Keratinocyte (primary cell): ENCODE measurements at regions not wholly inside any gene's neighbourhood (a gene's known extent, or its start where the extent isn't known, plus 50 kb on each side); places are given as distances from the start of the nearest gene placed in this dataset.

ENCODE experiments used
- DNase-seq: peaks from one replicate; pipeline ENCODE4 v3.0.0-alpha.2; 2011; ENCODE audit warnings: low read depth, missing footprints, low spot score
- FAIRE-seq: peaks from 2 replicates; lab custom pipeline; 2011; peaks lifted over from hg19 to GRCh38; lab: Jason Lieb, UNC
- H2AFZ ChIP-seq: 2 replicates; pipeline ENCODE4 v1.6.0; 2012; ENCODE audit warnings: low read length, control low read depth, inconsistent platforms; ENCODE audit not compliant: control insufficient read depth
- H3K27ac ChIP-seq: 2 replicates; pipeline ENCODE4 v1.5.1; 2011; ENCODE audit warnings: low read length; ENCODE audit not compliant: control insufficient read depth, insufficient read depth
- H3K27me3 ChIP-seq: 3 replicates; pipeline ENCODE4 v1.6.0; 2011; ENCODE audit warnings: low read length; ENCODE audit not compliant: control insufficient read depth, insufficient read depth; ENCODE audit errors: extremely low read depth
- H3K36me3 ChIP-seq, 2 experiments: 2 replicates in 1 of 2; 3 replicates in 1 of 2; pipeline ENCODE4 v1.5.1; 2011; ENCODE audit warnings: low read length in 2 of 2, mild to moderate bottlenecking in 1 of 2; ENCODE audit not compliant: control insufficient read depth in 2 of 2, insufficient read depth in 2 of 2; ENCODE audit errors: extremely low read depth in 1 of 2
- H3K4me1 ChIP-seq: 3 replicates; pipeline ENCODE4 v1.5.1; 2011; ENCODE audit warnings: low read length; ENCODE audit not compliant: control insufficient read depth, insufficient read depth; ENCODE audit errors: extremely low read depth
- H3K4me2 ChIP-seq: 3 replicates; pipeline ENCODE4 v1.6.0; 2011; ENCODE audit warnings: low read depth, low read length; ENCODE audit not compliant: control insufficient read depth, insufficient read depth; ENCODE audit errors: extremely low read depth
- H3K4me3 ChIP-seq, 3 experiments: fragments of 200-600 bp in 1 of 3; sonication (generic) in 1 of 3; 2 replicates in 2 of 3; 3 replicates in 1 of 3; pipeline ENCODE4 v1.5.1; 2011 to 2016; ENCODE audit warnings: low read length in 3 of 3, mild to moderate bottlenecking in 3 of 3, control low read depth in 2 of 3, inconsistent platforms in 1 of 3, low read depth in 1 of 3, mixed read lengths in 1 of 3, mixed run types in 1 of 3, moderate library complexity in 1 of 3; ENCODE audit not compliant: control insufficient read depth in 2 of 3, insufficient read depth in 2 of 3; ENCODE audit errors: extremely low read depth in 1 of 3
- H3K79me2 ChIP-seq: 2 replicates; pipeline ENCODE4 v1.6.0; 2012; ENCODE audit warnings: low read length; ENCODE audit not compliant: control insufficient read depth, insufficient read depth
- H3K9ac ChIP-seq: 3 replicates; pipeline ENCODE4 v1.6.0; 2011; ENCODE audit warnings: low read length; ENCODE audit not compliant: control insufficient read depth, insufficient read depth; ENCODE audit errors: extremely low read depth
- H3K9me1 ChIP-seq: 3 replicates; pipeline ENCODE4 v1.6.0; 2011; ENCODE audit warnings: low read length; ENCODE audit not compliant: control insufficient read depth, insufficient read depth; ENCODE audit errors: extremely low read depth
- H3K9me3 ChIP-seq: 2 replicates; pipeline ENCODE4 v1.5.1; 2012; ENCODE audit warnings: low read depth, low read length; ENCODE audit not compliant: control insufficient read depth
- H4K20me1 ChIP-seq: 3 replicates; pipeline ENCODE4 v1.6.0; 2011; ENCODE audit warnings: low read length; ENCODE audit not compliant: control insufficient read depth, insufficient read depth; ENCODE audit errors: extremely low read depth
- EZH2 ChIP-seq: IDR thresholded peaks from one replicate; pipeline ENCODE4 v1.6.1; 2012; ENCODE audit warnings: inconsistent platforms, mild to moderate bottlenecking, low read length, moderate library complexity
- dilution Hi-C: fragments of 300-500 bp; cut with MboI; formaldehyde crosslinking; loops from one replicate; pipeline ENCODE4 v1.7.0; 2020; ENCODE audit warnings: low sequenced_read_pairs; ENCODE audit not compliant: extremely low pct_ligation_motif_present
- TF ChIP-seq, protein P1 (sequence below), 3 experiments: IDR thresholded peaks in 1 of 3; conservative IDR thresholded peaks in 1 of 3; optimal IDR thresholded peaks in 1 of 3; 2 replicates in 2 of 3; 3 replicates in 1 of 3; pipeline versions ENCODE3 to v1.5.1; 2011; ENCODE audit warnings: low read length in 3 of 3, mild to moderate bottlenecking in 3 of 3, moderate library complexity in 2 of 3, control low read depth in 1 of 3, inconsistent platforms in 1 of 3; ENCODE audit not compliant: insufficient read depth in 2 of 3; ENCODE audit errors: extremely low read depth in 1 of 3

DNA sequence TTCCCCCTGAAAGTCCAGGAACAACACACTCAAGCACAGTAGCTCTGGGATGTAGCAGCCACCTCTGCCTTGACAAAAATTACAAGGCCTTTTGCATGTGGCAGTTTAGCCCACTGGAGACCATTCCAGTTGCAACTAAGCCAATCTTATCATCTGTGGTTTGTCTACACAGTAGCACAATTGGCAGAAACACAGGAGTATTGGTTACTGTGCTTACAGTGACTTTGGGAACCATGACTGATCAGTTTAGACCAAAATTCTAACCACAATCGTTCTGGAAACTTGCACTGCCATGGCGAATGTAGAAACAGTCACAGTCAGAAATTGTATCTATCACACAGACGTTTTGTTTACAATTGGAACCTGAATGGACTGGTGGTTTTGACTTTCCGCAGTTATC is 403.7 kb upstream of the MEIS1 start:
- dilution Hi-C loops: no loop called here
- Histone ChIP-seq H3K9me3 (no peaks in the 10 kb centered on the region), H4K20me1 (no peaks in the 10 kb centered on the region), H3K27ac (no peak overlapping the region), H3K27me3 (no peaks in the 10 kb centered on the region), H3K4me3 (no peak overlapping the region), H2AFZ (no peak overlapping the region), H3K36me3 (no peaks in the 10 kb centered on the region), H3K4me1 (no peaks in the 10 kb centered on the region), H3K79me2 (no peaks in the 10 kb centered on the region), H3K4me2 (no peak overlapping the region), H3K9me1 (no peaks in the 10 kb centered on the region), H3K9ac (no peak overlapping the region)
- FAIRE-seq (no peak), DNase-seq (no peak)
- no peak for TF ChIP-seq EZH2
- TF ChIP-seq, protein P1, sequence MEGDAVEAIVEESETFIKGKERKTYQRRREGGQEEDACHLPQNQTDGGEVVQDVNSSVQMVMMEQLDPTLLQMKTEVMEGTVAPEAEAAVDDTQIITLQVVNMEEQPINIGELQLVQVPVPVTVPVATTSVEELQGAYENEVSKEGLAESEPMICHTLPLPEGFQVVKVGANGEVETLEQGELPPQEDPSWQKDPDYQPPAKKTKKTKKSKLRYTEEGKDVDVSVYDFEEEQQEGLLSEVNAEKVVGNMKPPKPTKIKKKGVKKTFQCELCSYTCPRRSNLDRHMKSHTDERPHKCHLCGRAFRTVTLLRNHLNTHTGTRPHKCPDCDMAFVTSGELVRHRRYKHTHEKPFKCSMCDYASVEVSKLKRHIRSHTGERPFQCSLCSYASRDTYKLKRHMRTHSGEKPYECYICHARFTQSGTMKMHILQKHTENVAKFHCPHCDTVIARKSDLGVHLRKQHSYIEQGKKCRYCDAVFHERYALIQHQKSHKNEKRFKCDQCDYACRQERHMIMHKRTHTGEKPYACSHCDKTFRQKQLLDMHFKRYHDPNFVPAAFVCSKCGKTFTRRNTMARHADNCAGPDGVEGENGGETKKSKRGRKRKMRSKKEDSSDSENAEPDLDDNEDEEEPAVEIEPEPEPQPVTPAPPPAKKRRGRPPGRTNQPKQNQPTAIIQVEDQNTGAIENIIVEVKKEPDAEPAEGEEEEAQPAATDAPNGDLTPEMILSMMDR (optimal IDR thresholded peaks at IDR 0.05 in 1 of 3, IDR thresholded peaks at IDR 0.05 in 1 of 3, conservative IDR thresholded peaks at IDR 0.05 in 1 of 3; ENCODE audit: extremely low read depth in 1 of 3, insufficient read depth in 2 of 3, low read length in 3 of 3): no peak

DNA sequence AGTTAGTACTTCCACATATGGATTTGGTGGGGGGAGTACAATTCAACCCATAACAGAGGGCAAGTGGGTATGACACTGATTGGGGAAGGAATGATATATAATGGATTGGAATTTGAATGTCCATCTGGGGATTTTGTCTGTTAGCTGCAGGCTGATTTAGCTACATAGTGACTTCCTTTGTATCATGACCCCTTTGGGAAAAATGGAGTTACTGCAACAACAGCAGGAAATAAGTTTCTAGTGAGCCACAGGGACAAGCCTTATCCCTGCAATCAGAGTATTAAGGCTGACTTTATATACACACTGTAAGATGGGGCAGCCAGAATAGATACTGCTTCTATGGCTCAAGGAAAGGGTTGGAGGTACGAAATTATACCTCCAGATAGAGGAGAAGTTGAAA is 404.4 kb upstream of the MEIS1 start:
- H3K36me3 ChIP-seq: no peaks in the 10 kb centered on the region
- DNase-seq: no peak
- no peak for FAIRE-seq
- no peaks in the 10 kb centered on the region for H3K9me3 ChIP-seq
- H3K9me1 ChIP-seq: no peaks in the 10 kb centered on the region
- dilution Hi-C loops: no loop called here
- TF ChIP-seq EZH2: no peak
- TF ChIP-seq, protein P1 (optimal IDR thresholded peaks at IDR 0.05 in 1 of 3, IDR thresholded peaks at IDR 0.05 in 1 of 3, conservative IDR thresholded peaks at IDR 0.05 in 1 of 3; ENCODE audit: extremely low read depth in 1 of 3, insufficient read depth in 2 of 3, low read length in 3 of 3): peak in 2 of 3 experiments; percentile 12 to 41
- no peaks in the 10 kb centered on the region for H3K27me3 ChIP-seq
- H4K20me1 ChIP-seq: no peaks in the 10 kb centered on the region
- H3K4me2 ChIP-seq: no peak overlapping the region
- H3K9ac ChIP-seq: no peak overlapping the region
- H3K4me3 ChIP-seq: no peak overlapping the region
- no peak overlapping the region for H2AFZ ChIP-seq
- H3K4me1 ChIP-seq: no peaks in the 10 kb centered on the region
- no peak overlapping the region for H3K27ac ChIP-seq
- no peaks in the 10 kb centered on the region for H3K79me2 ChIP-seq
